ENCODE measurements at regions not wholly inside any gene's neighbourhood (a gene's known extent, or its start where the extent isn't known, plus 50 kb on each side); places are given as distances from the start of the nearest gene placed in this dataset.
"Not testable (repeated sequence)": the region's sequence is repeated elsewhere in the genome, so short reads cannot be mapped to it uniquely, and the experiment has no call there.

DNA sequence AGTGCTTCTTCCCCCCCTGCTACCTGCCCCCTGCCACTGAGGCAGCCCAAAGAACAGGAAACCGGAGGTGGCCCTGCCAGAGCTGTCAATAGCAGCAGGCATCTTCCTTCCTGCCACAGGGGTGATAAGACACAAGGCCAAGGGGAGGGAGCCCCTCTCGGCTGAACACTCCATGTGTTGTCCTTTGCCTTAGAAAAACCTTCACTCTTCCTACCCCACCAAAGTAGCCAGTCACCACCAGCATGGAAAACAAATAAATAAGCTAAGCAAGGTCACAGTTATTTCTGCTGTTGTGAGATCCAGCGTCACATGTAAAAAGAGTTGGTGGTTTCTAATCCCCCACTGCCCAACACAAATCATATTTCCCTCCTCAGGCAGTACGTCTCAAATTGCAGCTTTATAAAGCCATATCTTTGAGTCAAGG, 104.8 kb upstream of the DPT start:
- DNase-seq = no peak
- POLR2A ChIA-PET = no interaction called here
- no peaks in the 10 kb centered on the region for H3K9me3 Mint-ChIP-seq
- peaks cover 6% of the 10 kb centered on the region for H3K4me1 Mint-ChIP-seq
- H3K4me3 Mint-ChIP-seq = no peak overlapping the region
- no peaks in the 10 kb centered on the region for H3K36me3 Mint-ChIP-seq (ENCODE audit: low read depth)
- no peaks in the 10 kb centered on the region for H3K27me3 Mint-ChIP-seq
- H3K27ac Mint-ChIP-seq = no peak overlapping the region
- CTCF ChIA-PET = no interaction called here

DNA sequence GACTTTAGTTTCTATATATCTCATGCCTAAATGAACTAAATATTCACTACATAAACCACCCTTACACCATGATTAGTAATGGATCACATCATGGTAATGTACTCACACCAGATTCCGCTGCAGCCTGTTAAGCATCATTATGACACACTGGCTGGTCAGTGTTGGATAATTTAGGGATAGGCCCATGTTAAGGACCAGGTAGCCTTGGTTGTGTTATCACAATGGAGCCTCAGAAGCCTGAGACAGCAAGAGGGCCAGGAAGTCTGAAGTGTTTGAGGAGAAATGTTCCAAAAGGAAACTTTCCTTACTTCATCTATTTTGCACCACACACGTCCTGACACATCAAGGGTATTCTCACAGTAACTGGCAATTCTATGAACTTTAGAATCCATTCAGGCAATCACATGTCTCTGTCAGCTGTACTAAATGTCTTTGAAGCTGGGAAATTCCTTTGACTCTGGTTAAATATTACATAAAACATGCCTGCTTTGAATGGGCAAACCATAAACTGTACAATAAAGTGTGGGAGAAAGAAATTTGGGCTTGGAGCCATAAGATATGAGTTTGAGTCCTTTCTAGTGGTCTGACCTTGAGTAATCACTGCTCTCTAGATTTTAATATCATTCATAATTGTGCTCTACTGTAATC, 105.3 kb upstream of the DPT start:
- CTCF ChIA-PET = no interaction called here

DNA sequence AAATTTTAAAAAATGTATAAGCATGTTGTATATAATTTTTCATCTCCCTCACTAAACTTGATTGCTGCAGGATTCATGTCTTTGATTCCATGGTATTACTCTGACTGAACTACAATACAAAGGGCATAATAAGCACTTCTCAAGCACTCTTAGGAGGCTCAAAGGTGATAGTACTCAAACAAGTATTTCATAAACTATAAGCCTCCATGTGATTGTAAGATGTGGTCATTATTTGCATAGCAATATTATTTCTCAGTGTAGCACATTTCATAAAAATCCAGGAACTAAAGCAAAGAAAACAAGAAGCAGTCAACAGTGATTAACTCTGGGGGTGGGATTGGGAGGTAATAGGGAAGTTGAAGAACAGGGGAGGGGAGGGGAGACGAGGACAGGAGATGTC, 106.2 kb upstream of the DPT start:
- no peak overlapping the region for H3K27ac Mint-ChIP-seq
- H3K4me3 Mint-ChIP-seq = no peak overlapping the region
- DNase-seq = no peak
- H3K9me3 Mint-ChIP-seq = no peaks in the 10 kb centered on the region
- H3K36me3 Mint-ChIP-seq (ENCODE audit: low read depth) = no peaks in the 10 kb centered on the region
- H3K4me1 Mint-ChIP-seq = peaks cover 6% of the 10 kb centered on the region
- ChIA-PET POLR2A (no interaction called here), CTCF (no interaction called here)
- no peaks in the 10 kb centered on the region for H3K27me3 Mint-ChIP-seq

More for the DNA sequence above, 105.3 kb upstream of the DPT start:
- POLR2A ChIA-PET = no interaction called here
- Mint-ChIP-seq H3K9me3 (no peaks in the 10 kb centered on the region), H3K4me3 (no peak overlapping the region), H3K36me3 (ENCODE audit: low read depth) (no peaks in the 10 kb centered on the region), H3K27me3 (no peaks in the 10 kb centered on the region), H3K27ac (no peak overlapping the region), H3K4me1 (peaks cover 6% of the 10 kb centered on the region)
- no peak for DNase-seq

DNA sequence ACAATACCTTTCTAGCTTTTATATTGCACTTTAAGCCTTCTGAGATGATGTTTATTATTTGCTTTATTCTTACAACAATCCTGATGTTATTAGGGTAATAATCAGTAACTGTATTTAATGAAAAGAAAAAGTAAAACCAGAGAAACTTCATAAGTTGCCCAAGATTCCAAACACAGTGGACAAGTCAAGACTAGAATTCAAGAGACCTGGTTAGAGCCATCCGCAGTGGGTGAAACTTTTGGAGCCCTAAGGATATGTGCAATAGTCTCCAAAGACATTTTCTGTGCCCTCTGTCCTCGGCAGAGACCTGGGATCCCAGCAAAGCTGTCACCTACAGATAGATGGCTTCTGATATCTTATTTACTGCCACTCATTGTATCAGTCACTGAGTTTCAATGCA, 106.8 kb upstream of the DPT start:
- Mint-ChIP-seq H3K4me3 (no peak overlapping the region), H3K27me3 (no peaks in the 10 kb centered on the region), H3K27ac (no peak overlapping the region), H3K36me3 (ENCODE audit: low read depth) (no peaks in the 10 kb centered on the region), H3K9me3 (no peaks in the 10 kb centered on the region), H3K4me1 (peaks cover 6% of the 10 kb centered on the region)
- POLR2A ChIA-PET = no interaction called here
- no peak for DNase-seq
- CTCF ChIA-PET = no interaction called here

DNA sequence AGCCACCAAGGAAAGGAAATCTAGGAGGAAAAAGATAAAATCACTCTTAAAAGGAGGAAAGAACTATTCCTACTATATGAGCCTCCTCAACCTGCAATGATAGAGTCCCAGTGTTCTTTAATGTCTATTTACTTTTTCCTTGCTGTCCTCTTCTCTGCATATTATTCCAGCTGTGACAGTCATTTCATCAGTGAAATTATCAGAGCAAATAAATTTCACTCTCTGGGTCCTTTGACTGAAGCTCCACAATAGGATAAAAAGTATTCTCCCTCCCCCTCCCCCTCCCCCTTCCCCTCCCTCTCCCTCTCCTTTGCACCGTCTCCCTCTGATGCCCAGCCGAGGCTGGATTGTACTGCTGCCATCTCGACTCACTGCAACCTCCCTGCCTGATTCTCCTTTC, 107.5 kb upstream of the DPT start:
- no peaks in the 10 kb centered on the region for H3K36me3 Mint-ChIP-seq (ENCODE audit: low read depth)
- ChIA-PET CTCF (no interaction called here), POLR2A (no interaction called here)
- peaks cover 6% of the 10 kb centered on the region for H3K4me1 Mint-ChIP-seq
- H3K4me3 Mint-ChIP-seq = no peak overlapping the region
- H3K9me3 Mint-ChIP-seq = no peaks in the 10 kb centered on the region
- no peak for DNase-seq
- H3K27me3 Mint-ChIP-seq = peaks cover 2% of the 10 kb centered on the region
- no peak overlapping the region for H3K27ac Mint-ChIP-seq

DNA sequence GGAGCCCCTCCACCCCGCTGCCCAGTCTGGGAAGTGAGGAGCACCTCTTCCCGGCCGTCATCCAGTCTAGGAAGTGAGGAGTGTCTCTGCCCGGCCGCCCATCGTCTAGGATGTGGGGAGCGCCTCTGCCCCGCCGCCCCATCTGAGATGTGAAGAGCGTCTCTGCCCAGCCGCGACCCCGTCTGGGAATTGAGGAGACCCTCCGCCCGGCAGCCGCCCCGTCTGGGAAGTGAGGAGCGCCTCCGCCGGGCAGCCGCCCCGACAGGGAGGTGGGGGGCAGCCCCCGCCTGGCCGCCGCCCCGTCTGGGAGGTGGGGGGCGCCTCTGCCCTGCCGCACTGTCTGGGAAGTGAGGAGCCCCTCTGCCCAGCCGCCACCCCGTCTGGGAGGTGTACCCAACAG, 108.2 kb upstream of the DPT start:
- not testable (repeated sequence) for H3K27ac Mint-ChIP-seq

DNA sequence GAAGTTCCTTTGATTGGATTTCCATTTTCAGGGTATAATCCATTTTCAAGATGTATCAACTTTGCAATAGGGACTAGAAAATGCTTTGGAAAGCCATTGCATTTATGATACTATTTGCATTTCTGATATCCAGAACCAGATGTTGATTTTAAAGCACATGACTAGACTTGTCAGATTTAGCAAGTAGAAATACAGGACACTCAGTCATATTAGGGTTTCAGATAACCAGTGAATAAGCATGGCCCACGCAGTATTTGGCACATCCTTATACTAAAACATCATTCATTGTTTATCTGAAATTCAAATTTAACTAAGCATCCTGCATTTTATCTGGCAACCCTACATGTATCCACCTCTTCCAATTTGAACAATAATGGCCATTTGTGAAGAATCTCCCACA, 113.3 kb upstream of the DPT start:
- H3K4me1 Mint-ChIP-seq = no peaks in the 10 kb centered on the region
- H3K27ac Mint-ChIP-seq = no peak overlapping the region
- H3K9me3 Mint-ChIP-seq = no peaks in the 10 kb centered on the region
- peaks cover 4% of the 10 kb centered on the region for H3K27me3 Mint-ChIP-seq
- no peak overlapping the region for H3K4me3 Mint-ChIP-seq
- ChIA-PET CTCF (no interaction called here), POLR2A (no interaction called here)
- no peaks in the 10 kb centered on the region for H3K36me3 Mint-ChIP-seq (ENCODE audit: low read depth)
- DNase-seq = no peak

More for the DNA sequence above, 108.2 kb upstream of the DPT start:
- POLR2A ChIA-PET; H3K9me3 Mint-ChIP-seq; H3K36me3 Mint-ChIP-seq (ENCODE audit: low read depth); H3K27me3 Mint-ChIP-seq; H3K4me1 Mint-ChIP-seq; H3K4me3 Mint-ChIP-seq; CTCF ChIA-PET; DNase-seq: not testable (repeated sequence)

DNA sequence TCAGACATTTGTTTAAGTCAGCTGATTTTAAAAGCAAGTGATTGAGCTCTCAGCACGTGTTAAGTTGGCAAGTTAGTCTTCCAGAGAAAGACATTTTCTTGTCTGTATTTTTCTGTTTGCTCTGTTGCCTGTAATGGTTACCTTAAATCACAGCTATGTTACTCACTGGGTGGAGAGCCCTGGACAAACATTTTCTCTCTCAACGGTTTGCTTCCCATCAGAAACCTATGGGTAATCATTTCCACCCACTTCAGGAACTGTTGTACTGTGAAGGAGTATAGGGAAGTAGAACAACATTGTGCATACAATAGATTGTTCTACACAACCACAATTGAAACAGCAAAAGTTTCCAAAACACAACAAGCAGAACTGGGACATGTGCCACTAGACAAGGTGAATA, 113.9 kb upstream of the DPT start:
- DNase-seq = no peak
- ChIA-PET POLR2A (no interaction called here), CTCF (no interaction called here)
- H3K27ac Mint-ChIP-seq = no peak overlapping the region
- H3K4me3 Mint-ChIP-seq = no peak overlapping the region
- no peaks in the 10 kb centered on the region for H3K4me1 Mint-ChIP-seq
- H3K27me3 Mint-ChIP-seq = peaks cover 4% of the 10 kb centered on the region
- H3K36me3 Mint-ChIP-seq (ENCODE audit: low read depth) = no peaks in the 10 kb centered on the region
- no peaks in the 10 kb centered on the region for H3K9me3 Mint-ChIP-seq

DNA sequence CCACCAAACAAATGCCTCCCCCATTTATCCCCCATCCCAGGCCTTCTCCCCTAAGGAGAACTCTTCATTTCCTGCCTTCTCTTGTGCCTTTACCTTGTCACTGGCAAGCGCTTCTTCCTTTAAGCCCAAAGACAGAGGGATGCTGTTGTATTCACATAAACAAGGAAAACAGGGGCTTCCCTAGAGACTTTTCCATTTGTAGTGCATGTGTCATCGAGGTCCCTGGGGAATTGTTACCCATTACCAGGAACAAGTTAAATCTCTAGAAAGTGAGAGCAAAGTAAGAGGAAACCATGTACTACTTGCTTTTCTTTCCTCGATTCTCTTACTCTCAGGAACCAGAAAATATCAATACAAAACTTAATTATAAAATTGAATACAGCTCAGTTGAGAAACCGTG, 114.4 kb upstream of the DPT start:
- no peaks in the 10 kb centered on the region for H3K36me3 Mint-ChIP-seq (ENCODE audit: low read depth)
- H3K4me1 Mint-ChIP-seq = no peaks in the 10 kb centered on the region
- H3K27ac Mint-ChIP-seq = no peak overlapping the region
- no peak overlapping the region for H3K4me3 Mint-ChIP-seq
- ChIA-PET CTCF (no interaction called here), POLR2A (no interaction called here)
- H3K27me3 Mint-ChIP-seq = peaks cover 4% of the 10 kb centered on the region
- no peak for DNase-seq
- H3K9me3 Mint-ChIP-seq = no peaks in the 10 kb centered on the region

DNA sequence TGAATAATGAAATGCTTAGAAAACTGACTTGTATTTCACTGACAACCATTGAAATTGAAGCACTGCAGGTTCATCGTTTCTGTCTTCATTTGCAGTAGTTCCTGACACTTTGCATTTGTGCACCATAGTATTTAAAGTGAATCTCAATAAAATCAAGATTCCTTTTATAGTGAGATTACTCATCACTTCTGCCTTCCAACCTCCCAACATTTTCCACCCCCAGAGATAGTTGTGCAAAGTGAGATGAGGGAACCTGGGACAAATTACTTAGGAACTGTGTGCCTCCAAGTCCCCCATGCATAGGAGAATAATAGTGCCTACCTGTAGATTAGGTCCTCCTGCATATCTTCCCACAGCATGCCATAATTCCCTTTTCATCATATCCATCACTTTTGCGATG, 114.9 kb upstream of the DPT start:
- Mint-ChIP-seq H3K9me3 (no peaks in the 10 kb centered on the region), H3K27me3 (peaks cover 4% of the 10 kb centered on the region), H3K4me3 (no peak overlapping the region), H3K27ac (no peak overlapping the region), H3K36me3 (ENCODE audit: low read depth) (no peaks in the 10 kb centered on the region), H3K4me1 (no peaks in the 10 kb centered on the region)
- ChIA-PET CTCF (interaction anchor here (1.1 kb wide), 1 partner anchor 501 kb away, joined by 3 read pairs; no protein-coding TSS in a partner anchor), POLR2A (no interaction called here)
- DNase-seq = no peak

DNA sequence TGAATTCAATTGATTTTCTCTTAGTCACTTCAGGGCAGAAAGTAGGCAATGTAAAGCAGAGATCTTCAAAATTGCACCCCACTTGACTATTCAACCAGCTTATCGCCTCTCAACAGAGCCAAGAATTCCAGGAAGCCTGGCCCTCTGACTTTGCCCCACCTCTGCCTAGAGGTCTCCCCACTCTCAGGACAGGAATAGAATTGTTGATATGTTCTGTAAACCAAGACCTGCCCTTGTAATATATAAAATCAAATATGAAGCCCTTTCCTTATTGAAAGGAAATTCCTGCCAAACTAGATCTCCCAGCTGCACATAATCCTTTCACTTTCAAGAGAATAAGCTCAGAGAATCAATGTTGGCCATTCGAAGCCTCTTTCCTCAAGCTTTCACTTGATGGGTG, 116.1 kb upstream of the DPT start:
- H3K27me3 Mint-ChIP-seq = peaks cover 4% of the 10 kb centered on the region
- H3K36me3 Mint-ChIP-seq (ENCODE audit: low read depth) = no peaks in the 10 kb centered on the region
- DNase-seq = no peak
- no peak overlapping the region for H3K27ac Mint-ChIP-seq
- POLR2A ChIA-PET = no interaction called here
- no peaks in the 10 kb centered on the region for H3K9me3 Mint-ChIP-seq
- CTCF ChIA-PET = interaction anchor here (1.1 kb wide), 1 partner anchor 502 kb away, joined by 3 read pairs; no protein-coding TSS in a partner anchor
- H3K4me3 Mint-ChIP-seq = no peak overlapping the region
- no peaks in the 10 kb centered on the region for H3K4me1 Mint-ChIP-seq

DNA sequence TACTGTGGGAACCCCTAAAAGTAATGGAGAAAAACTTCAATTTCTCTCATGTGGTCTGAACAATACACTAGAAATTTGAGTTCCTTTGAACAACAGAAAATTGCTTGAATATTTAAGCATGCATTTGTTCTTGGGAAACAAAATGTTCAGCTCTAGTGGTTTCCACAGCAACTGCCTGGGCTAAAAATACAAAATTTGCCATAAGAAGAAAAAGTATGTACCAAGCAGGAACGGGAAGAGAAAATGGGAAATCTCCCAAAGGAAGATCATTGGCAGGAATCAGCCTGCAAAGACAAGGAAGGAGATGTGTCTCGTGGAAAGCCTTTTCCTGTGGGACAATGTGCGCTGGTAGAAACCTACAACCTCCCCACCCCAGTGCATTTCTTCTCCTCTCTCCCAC, 119.0 kb upstream of the DPT start:
- Mint-ChIP-seq H3K36me3 (ENCODE audit: low read depth) (no peaks in the 10 kb centered on the region), H3K27ac (no peak overlapping the region), H3K27me3 (peaks cover 3% of the 10 kb centered on the region), H3K9me3 (no peaks in the 10 kb centered on the region), H3K4me1 (no peaks in the 10 kb centered on the region), H3K4me3 (no peak overlapping the region)
- no peak for DNase-seq
- ChIA-PET CTCF (no interaction called here), POLR2A (no interaction called here)

DNA sequence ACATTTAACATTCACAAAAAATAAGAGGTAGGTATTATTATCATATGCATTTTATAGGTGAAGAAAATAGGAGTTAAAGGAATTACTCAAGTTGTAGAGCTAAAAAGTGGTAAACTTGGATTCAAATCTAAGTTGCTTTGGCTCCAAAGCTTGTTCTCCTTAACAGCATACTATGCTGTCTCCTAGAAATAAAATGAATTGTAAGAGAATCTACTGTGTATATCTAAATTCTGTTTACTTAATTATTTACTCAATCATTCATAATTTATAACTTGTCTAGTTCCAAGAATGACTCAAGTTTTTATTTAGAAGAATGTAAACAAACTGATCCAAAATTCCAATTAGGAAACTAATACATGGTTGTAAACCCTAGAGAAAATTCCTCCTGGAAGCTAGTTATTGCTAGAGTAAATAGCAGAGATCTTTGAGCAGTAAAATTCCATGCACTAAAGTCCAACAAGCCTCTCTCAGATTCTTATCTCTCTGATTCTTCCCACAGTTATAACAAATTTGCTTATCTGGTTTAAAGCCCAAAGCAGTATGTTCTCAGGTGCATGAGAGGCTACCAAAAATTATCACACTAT, 132.5 kb upstream of the DPT start:
- ChIA-PET CTCF (no interaction called here), POLR2A (no interaction called here)
- H3K36me3 Mint-ChIP-seq (ENCODE audit: low read depth) = no peaks in the 10 kb centered on the region
- DNase-seq = no peak
- H3K27me3 Mint-ChIP-seq = no peaks in the 10 kb centered on the region
- no peaks in the 10 kb centered on the region for H3K4me1 Mint-ChIP-seq
- H3K9me3 Mint-ChIP-seq = peaks cover 3% of the 10 kb centered on the region
- no peak overlapping the region for H3K27ac Mint-ChIP-seq
- no peak overlapping the region for H3K4me3 Mint-ChIP-seq

DNA sequence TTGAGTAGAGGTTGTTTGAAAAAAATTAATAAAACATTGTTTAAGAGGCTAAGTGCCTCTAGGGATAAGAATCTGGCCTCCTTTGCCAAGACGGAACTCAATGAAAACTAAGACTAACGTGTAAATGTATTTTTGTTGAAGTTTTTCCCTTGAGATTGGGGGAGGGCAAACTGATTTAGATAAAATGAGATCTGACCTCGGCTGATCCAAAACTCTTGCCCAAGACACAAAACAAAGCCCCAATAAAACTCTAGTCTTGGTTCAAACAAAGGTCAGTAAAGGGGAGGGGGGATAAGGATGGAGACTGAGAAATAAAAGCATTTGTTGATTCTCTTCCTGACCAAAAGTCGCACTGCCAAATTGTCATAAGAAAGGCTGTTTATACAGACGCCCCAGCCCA, 134.8 kb upstream of the DPT start:
- no peak for DNase-seq
- Mint-ChIP-seq H3K27me3 (no peaks in the 10 kb centered on the region), H3K36me3 (ENCODE audit: low read depth) (no peaks in the 10 kb centered on the region), H3K27ac (no peak overlapping the region), H3K4me3 (no peak overlapping the region), H3K4me1 (peaks cover 3% of the 10 kb centered on the region), H3K9me3 (peaks cover 3% of the 10 kb centered on the region)
- ChIA-PET CTCF (no interaction called here), POLR2A (no interaction called here)
